ENCODE measurements at regions not wholly inside any gene's neighbourhood (a gene's known extent, or its start where the extent isn't known, plus 50 kb on each side); places are given as distances from the start of the nearest gene placed in this dataset.

DNA sequence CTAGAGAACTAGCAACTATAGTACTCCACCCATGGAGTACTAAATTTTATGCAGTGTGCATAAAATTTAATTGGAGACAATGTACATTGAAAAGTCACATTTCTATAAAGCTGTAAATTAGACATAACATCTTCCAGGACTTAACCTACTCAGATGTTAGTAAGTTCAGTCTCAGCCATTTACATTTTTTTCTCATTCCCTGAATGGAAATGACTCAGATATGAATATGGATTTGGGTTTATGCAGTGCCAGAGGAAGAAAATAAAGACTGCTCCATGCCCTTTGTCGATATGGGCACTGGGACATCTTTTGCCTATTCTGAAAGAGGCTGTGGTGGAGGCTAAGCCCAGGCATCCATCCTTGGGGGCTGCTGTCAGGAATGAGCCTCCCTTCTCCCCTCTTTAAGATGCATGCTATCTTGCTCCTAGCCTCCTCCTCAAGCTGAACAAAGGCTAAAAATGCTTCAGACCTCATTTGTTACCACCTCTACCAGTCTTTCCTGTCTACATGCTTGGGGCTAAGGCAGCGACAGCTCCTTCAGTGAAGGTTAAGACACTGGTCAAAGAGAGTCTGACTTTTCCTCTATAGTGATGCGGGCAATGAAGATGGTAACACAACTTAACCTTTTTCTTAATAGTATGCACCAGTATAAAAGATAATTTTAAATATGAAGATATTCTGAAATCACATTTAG is 486.8 kb upstream of the ANKRD30A start:
- H3K4me1 ChIP-seq (ENCODE audit: control insufficient read depth, low read depth, low read length), result no peaks in the 10 kb centered on the region
- no peaks in the 10 kb centered on the region for H3K27me3 ChIP-seq (ENCODE audit: insufficient read depth, low read length, poor library complexity)
- H3K23ac ChIP-seq (ENCODE audit: low read length), result no peak overlapping the region
- no peak overlapping the region for H4K8ac ChIP-seq (ENCODE audit: low read depth, low read length)
- WGBS (ENCODE audit: extremely low coverage, insufficient coverage, low lambda C conversion rate), result no CpG with 5 or more reads among the region's 3 CpGs
- H3K27ac ChIP-seq (ENCODE audit: low read depth, low read length), result no peak overlapping the region
- no peak overlapping the region for H3K4me2 ChIP-seq (ENCODE audit: low read length)
- no peak overlapping the region for H4K5ac ChIP-seq (ENCODE audit: low read length)
- H3K9ac ChIP-seq (ENCODE audit: low read length), result no peak overlapping the region
- H3K4me3 ChIP-seq (ENCODE audit: low read length), result no peak overlapping the region
- H3K56ac ChIP-seq (ENCODE audit: low read length), result no peak overlapping the region
- DNase-seq, result no peak
- no peak overlapping the region for H3K4ac ChIP-seq (ENCODE audit: low read depth, low read length)
- no peak overlapping the region for H3K18ac ChIP-seq (ENCODE audit: low read length)
- H3K36me3 ChIP-seq (ENCODE audit: control insufficient read depth, insufficient read depth, low read length), result no peaks in the 10 kb centered on the region
- H2BK120ac ChIP-seq (ENCODE audit: low read depth, low read length), result no peak overlapping the region
- H3K79me1 ChIP-seq (ENCODE audit: low read length), result no peaks in the 10 kb centered on the region
- H2AK5ac ChIP-seq (ENCODE audit: low read length), result no peak overlapping the region
- H3K79me2 ChIP-seq (ENCODE audit: control insufficient read depth, insufficient read depth, low read length), result no peaks in the 10 kb centered on the region
- H2BK15ac ChIP-seq (replicated peaks; ENCODE audit: low read depth), result no peak overlapping the region
- no peak overlapping the region for H2BK5ac ChIP-seq (ENCODE audit: low read length)

DNA sequence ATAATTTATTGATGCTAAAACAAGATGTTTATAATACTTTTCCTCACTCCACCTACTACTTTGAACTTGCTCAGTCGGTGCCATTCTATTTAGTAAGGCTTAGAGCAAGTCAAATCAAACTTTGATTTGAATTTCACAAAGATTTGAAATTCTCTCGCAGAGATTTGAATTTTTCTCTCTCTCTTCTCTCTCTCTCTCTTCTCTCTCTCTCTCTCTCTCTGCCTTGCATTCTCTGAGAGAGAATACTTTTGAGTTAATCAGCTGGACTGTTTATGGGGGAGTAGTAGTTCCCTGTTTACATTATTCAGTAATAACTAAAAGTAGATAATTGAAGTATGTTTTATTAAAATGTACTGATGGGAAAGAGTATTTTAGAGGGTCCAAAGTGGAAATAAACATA is 488.5 kb upstream of the ANKRD30A start:
- H3K79me1 ChIP-seq (ENCODE audit: low read length), result no peaks in the 10 kb centered on the region
- H3K4me1 ChIP-seq (ENCODE audit: control insufficient read depth, low read depth, low read length), result no peaks in the 10 kb centered on the region
- no peak overlapping the region for H2BK120ac ChIP-seq (ENCODE audit: low read depth, low read length)
- H3K79me2 ChIP-seq (ENCODE audit: control insufficient read depth, insufficient read depth, low read length), result no peaks in the 10 kb centered on the region
- no peak overlapping the region for H4K5ac ChIP-seq (ENCODE audit: low read length)
- no peak for DNase-seq
- H3K4me2 ChIP-seq (ENCODE audit: low read length), result no peak overlapping the region
- no peak overlapping the region for H3K4me3 ChIP-seq (ENCODE audit: low read length)
- H3K27me3 ChIP-seq (ENCODE audit: insufficient read depth, low read length, poor library complexity), result no peaks in the 10 kb centered on the region
- no peak overlapping the region for H3K9ac ChIP-seq (ENCODE audit: low read length)
- no CpG with 5 or more reads among the region's 2 CpGs for WGBS (ENCODE audit: extremely low coverage, insufficient coverage, low lambda C conversion rate)
- H2AK5ac ChIP-seq (ENCODE audit: low read length), result no peak overlapping the region
- no peak overlapping the region for H3K27ac ChIP-seq (ENCODE audit: low read depth, low read length)
- H3K56ac ChIP-seq (ENCODE audit: low read length), result no peak overlapping the region
- H2BK5ac ChIP-seq (ENCODE audit: low read length), result no peak overlapping the region
- no peaks in the 10 kb centered on the region for H3K36me3 ChIP-seq (ENCODE audit: control insufficient read depth, insufficient read depth, low read length)
- H4K8ac ChIP-seq (ENCODE audit: low read depth, low read length), result no peak overlapping the region
- no peak overlapping the region for H3K4ac ChIP-seq (ENCODE audit: low read depth, low read length)
- H3K18ac ChIP-seq (ENCODE audit: low read length), result no peak overlapping the region
- no peak overlapping the region for H3K23ac ChIP-seq (ENCODE audit: low read length)
- no peak overlapping the region for H2BK15ac ChIP-seq (replicated peaks; ENCODE audit: low read depth)

DNA sequence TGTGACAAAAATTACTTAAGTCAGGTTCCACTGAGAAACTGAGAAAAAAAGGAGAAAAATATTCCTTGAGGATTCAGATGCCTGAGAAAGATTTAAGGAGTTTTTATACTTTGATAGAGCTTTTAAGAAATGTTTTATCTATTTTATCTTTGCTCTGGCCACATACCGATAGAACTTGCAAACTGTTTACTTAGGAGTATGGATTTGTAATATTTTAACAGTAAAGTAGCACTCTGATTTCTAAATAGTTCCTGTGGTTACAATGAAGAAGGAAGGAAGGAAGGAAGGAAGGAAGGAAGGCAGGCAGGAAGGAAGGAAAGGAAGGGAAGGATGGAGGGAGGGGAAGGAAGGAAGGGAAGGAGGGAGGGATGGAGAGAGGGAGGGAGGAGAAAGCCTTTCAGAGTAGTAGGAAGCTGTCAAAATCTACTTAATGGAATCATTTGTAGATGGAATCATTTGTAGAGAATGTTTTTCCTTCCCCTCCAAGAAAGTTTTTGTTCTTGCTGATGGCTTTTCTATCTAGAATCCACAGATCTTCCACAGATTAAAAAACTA is 489.0 kb upstream of the ANKRD30A start:
- no peak overlapping the region for H3K56ac ChIP-seq (ENCODE audit: low read length)
- H3K23ac ChIP-seq (ENCODE audit: low read length), result no peak overlapping the region
- H3K27ac ChIP-seq (ENCODE audit: low read depth, low read length), result no peak overlapping the region
- no peaks in the 10 kb centered on the region for H3K4me1 ChIP-seq (ENCODE audit: control insufficient read depth, low read depth, low read length)
- no peak overlapping the region for H3K4ac ChIP-seq (ENCODE audit: low read depth, low read length)
- no peak overlapping the region for H2BK120ac ChIP-seq (ENCODE audit: low read depth, low read length)
- DNase-seq, result no peak
- H2BK15ac ChIP-seq (replicated peaks; ENCODE audit: low read depth), result no peak overlapping the region
- no peak overlapping the region for H3K4me2 ChIP-seq (ENCODE audit: low read length)
- no peak overlapping the region for H2BK5ac ChIP-seq (ENCODE audit: low read length)
- WGBS (ENCODE audit: extremely low coverage, insufficient coverage, low lambda C conversion rate), result no CpG with 5 or more reads among the region's 1 CpG
- H4K5ac ChIP-seq (ENCODE audit: low read length), result no peak overlapping the region
- H3K79me1 ChIP-seq (ENCODE audit: low read length), result no peaks in the 10 kb centered on the region
- no peak overlapping the region for H3K9ac ChIP-seq (ENCODE audit: low read length)
- no peak overlapping the region for H2AK5ac ChIP-seq (ENCODE audit: low read length)
- H3K36me3 ChIP-seq (ENCODE audit: control insufficient read depth, insufficient read depth, low read length), result no peaks in the 10 kb centered on the region
- no peak overlapping the region for H4K8ac ChIP-seq (ENCODE audit: low read depth, low read length)
- H3K27me3 ChIP-seq (ENCODE audit: insufficient read depth, low read length, poor library complexity), result no peaks in the 10 kb centered on the region
- H3K79me2 ChIP-seq (ENCODE audit: control insufficient read depth, insufficient read depth, low read length), result no peaks in the 10 kb centered on the region
- H3K4me3 ChIP-seq (ENCODE audit: low read length), result no peak overlapping the region
- H3K18ac ChIP-seq (ENCODE audit: low read length), result no peak overlapping the region

DNA sequence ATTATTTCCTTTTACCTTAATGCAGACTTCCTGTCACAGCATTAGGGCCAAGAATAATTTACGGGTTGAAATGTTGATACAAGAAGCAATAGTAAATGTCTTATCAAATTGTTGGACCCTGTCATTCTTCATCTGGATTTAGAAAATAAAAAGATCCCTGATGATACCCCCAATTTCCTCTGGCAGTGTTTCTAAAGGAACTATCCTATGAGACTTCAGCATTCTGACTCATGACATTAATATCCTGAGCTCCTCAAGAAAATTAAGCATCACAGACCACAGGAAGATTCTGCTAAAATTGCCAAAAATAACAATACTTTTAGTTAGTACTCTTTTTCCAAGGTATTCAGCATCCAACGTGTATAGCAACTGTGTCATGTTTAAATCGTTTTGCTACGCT is 490.5 kb upstream of the ANKRD30A start:
- Histone ChIP-seq H3K4ac (ENCODE audit: low read depth, low read length) (no peak overlapping the region), H2AK5ac (ENCODE audit: low read length) (no peak overlapping the region), H2BK5ac (ENCODE audit: low read length) (no peak overlapping the region), H2BK120ac (ENCODE audit: low read depth, low read length) (no peak overlapping the region), H3K23ac (ENCODE audit: low read length) (no peak overlapping the region), H3K4me2 (ENCODE audit: low read length) (no peak overlapping the region), H3K27ac (ENCODE audit: low read depth, low read length) (no peak overlapping the region), H3K27me3 (ENCODE audit: insufficient read depth, low read length, poor library complexity) (no peaks in the 10 kb centered on the region), H4K8ac (ENCODE audit: low read depth, low read length) (no peak overlapping the region), H2BK15ac (replicated peaks; ENCODE audit: low read depth) (no peak overlapping the region), H3K4me1 (ENCODE audit: control insufficient read depth, low read depth, low read length) (no peaks in the 10 kb centered on the region), H3K79me2 (ENCODE audit: control insufficient read depth, insufficient read depth, low read length) (no peaks in the 10 kb centered on the region), H3K18ac (ENCODE audit: low read length) (no peak overlapping the region), H3K79me1 (ENCODE audit: low read length) (no peaks in the 10 kb centered on the region), H3K36me3 (ENCODE audit: control insufficient read depth, insufficient read depth, low read length) (no peaks in the 10 kb centered on the region), H3K4me3 (ENCODE audit: low read length) (no peak overlapping the region), H3K9ac (ENCODE audit: low read length) (no peak overlapping the region), H4K5ac (ENCODE audit: low read length) (no peak overlapping the region), H3K56ac (ENCODE audit: low read length) (no peak overlapping the region)
- WGBS (ENCODE audit: extremely low coverage, insufficient coverage, low lambda C conversion rate), result no CpG with 5 or more reads among the region's 4 CpGs
- DNase-seq, result no peak

DNA sequence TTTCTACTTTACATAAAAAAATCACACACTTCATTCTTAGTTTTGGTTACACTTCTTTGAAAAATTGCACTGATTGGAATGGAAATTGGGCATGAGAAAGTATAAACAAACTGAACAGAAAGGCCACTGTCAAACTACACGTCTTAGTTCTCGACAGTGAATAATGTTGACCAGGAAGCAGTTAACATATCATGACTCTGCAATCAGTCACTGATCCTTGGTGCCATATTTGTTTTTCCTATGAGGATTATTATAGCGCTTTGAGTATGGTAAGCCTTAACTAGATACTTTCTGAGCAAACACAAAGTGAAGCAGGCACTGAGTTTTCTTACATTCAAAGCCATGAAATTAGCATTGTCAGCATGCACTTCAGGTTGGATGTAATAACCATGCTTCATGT is 495.1 kb upstream of the ANKRD30A start:
- Histone ChIP-seq H4K5ac (ENCODE audit: low read length) (no peak overlapping the region), H2BK120ac (ENCODE audit: low read depth, low read length) (no peak overlapping the region), H3K9ac (ENCODE audit: low read length) (no peak overlapping the region), H3K79me1 (ENCODE audit: low read length) (no peaks in the 10 kb centered on the region), H3K4ac (ENCODE audit: low read depth, low read length) (no peak overlapping the region), H3K4me2 (ENCODE audit: low read length) (no peak overlapping the region), H2AK5ac (ENCODE audit: low read length) (no peak overlapping the region), H2BK5ac (ENCODE audit: low read length) (no peak overlapping the region), H3K18ac (ENCODE audit: low read length) (no peak overlapping the region), H3K27me3 (ENCODE audit: insufficient read depth, low read length, poor library complexity) (no peaks in the 10 kb centered on the region), H2BK15ac (replicated peaks; ENCODE audit: low read depth) (no peak overlapping the region), H3K56ac (ENCODE audit: low read length) (no peak overlapping the region), H3K4me1 (ENCODE audit: control insufficient read depth, low read depth, low read length) (no peaks in the 10 kb centered on the region), H3K36me3 (ENCODE audit: control insufficient read depth, insufficient read depth, low read length) (no peaks in the 10 kb centered on the region), H3K23ac (ENCODE audit: low read length) (no peak overlapping the region), H3K4me3 (ENCODE audit: low read length) (no peak overlapping the region), H3K27ac (ENCODE audit: low read depth, low read length) (no peak overlapping the region), H3K79me2 (ENCODE audit: control insufficient read depth, insufficient read depth, low read length) (no peaks in the 10 kb centered on the region), H4K8ac (ENCODE audit: low read depth, low read length) (no peak overlapping the region)
- DNase-seq, result no peak
- WGBS (ENCODE audit: extremely low coverage, insufficient coverage, low lambda C conversion rate), result no CpG with 5 or more reads among the region's 3 CpGs

DNA sequence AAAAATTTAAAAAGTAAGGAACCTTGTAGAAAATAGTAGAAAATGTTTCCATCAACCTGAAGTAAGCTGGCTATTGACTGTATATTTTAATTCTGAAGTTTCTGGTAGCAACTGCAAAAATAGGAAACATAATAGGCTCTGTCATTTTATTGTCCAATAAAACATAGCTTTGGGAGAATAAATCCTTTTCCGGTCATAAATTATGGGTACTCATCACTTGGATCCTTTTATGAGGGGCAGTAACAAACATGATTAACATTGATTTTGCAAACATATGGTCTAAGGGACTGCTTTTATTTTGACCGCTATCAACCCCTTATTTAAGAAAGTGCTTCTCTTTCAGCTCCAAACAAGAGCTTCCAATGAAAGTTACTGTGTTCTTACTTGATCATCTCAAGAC is 495.9 kb upstream of the ANKRD30A start:
- Histone ChIP-seq H3K18ac (ENCODE audit: low read length) (no peak overlapping the region), H2BK5ac (ENCODE audit: low read length) (no peak overlapping the region), H2BK120ac (ENCODE audit: low read depth, low read length) (no peak overlapping the region), H3K27me3 (ENCODE audit: insufficient read depth, low read length, poor library complexity) (no peaks in the 10 kb centered on the region), H3K4ac (ENCODE audit: low read depth, low read length) (no peak overlapping the region), H4K8ac (ENCODE audit: low read depth, low read length) (no peak overlapping the region), H3K36me3 (ENCODE audit: control insufficient read depth, insufficient read depth, low read length) (no peaks in the 10 kb centered on the region), H2AK5ac (ENCODE audit: low read length) (no peak overlapping the region), H3K79me1 (ENCODE audit: low read length) (no peaks in the 10 kb centered on the region), H3K4me1 (ENCODE audit: control insufficient read depth, low read depth, low read length) (no peaks in the 10 kb centered on the region), H3K9ac (ENCODE audit: low read length) (no peak overlapping the region), H3K4me2 (ENCODE audit: low read length) (no peak overlapping the region), H2BK15ac (replicated peaks; ENCODE audit: low read depth) (no peak overlapping the region), H4K5ac (ENCODE audit: low read length) (no peak overlapping the region), H3K23ac (ENCODE audit: low read length) (no peak overlapping the region), H3K4me3 (ENCODE audit: low read length) (no peak overlapping the region), H3K79me2 (ENCODE audit: control insufficient read depth, insufficient read depth, low read length) (no peaks in the 10 kb centered on the region), H3K27ac (ENCODE audit: low read depth, low read length) (no peak overlapping the region), H3K56ac (ENCODE audit: low read length) (no peak overlapping the region)
- DNase-seq, result no peak
- WGBS (ENCODE audit: extremely low coverage, insufficient coverage, low lambda C conversion rate), result no CpG with 5 or more reads among the region's 2 CpGs
